PC-9 (cell line): ENCODE measurements at regions not wholly inside any gene's neighbourhood (a gene's known extent, or its start where the extent isn't known, plus 50 kb on each side); places are given as distances from the start of the nearest gene placed in this dataset.

ENCODE experiments used
- CTCF ChIP-seq: fragments of 200-600 bp; sonication (generic); conservative IDR thresholded peaks from 2 replicates; pipeline ENCODE4 v1.6.1; 2017; ENCODE audit warnings: mixed run types, antibody characterized with exemption, mild to moderate bottlenecking, moderate library complexity
- EZH2 ChIP-seq: fragments of 200-600 bp; sonication (generic); IDR thresholded peaks from 2 replicates; pipeline ENCODE4 v1.8.0; 2017; ENCODE audit warnings: antibody characterized with exemption, low read depth

DNA sequence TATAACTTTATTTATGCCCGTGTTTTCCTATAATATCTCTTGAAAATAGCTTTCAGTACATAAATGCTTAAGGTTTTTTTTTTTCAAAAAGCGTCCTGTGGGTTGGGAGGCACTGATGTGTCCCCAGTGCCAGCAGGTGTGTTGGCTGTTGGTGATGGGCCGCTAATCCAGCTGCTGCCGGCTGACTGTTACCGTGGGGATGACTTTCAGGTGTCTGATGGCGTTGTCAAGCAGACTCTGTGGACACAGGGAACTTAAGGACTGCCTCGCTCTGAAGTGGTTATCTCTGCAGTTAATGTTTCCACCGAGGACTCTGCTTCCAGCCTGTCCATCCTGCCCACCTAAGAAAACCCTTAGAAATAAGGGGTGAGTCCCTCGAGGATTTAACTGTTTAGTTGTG is 94.5 kb downstream of the ANKRD10 start:
- TF ChIP-seq CTCF (no peak), EZH2 (no peak)
